T-helper 2 cell treated with Interferon-gamma antibody and Interleukin-4, amounts not matched to agents 100 ng/mL and 5 ng/mL, for 36 hours (primary cell): ENCODE measurements at regions not wholly inside any gene's neighbourhood (a gene's known extent, or its start where the extent isn't known, plus 50 kb on each side); places are given as distances from the start of the nearest gene placed in this dataset.

Source experiments
- intact Hi-C: fragments of 100-400 bp; cut with micrococcal nuclease; formaldehyde crosslinking; loops from one replicate; pipeline ENCODE4 v1.15.1; 2023

- intact Hi-C loops: no loop called here
Measured at GRCh38 chr1:81407000-81407821, 393.5 kb upstream of the ADGRL2 start.

- intact Hi-C loops: no loop called here
Measured at GRCh38 chr1:81406292-81406999, 394.3 kb upstream of the ADGRL2 start.

- intact Hi-C loops: no loop called here
Measured at GRCh38 chr1:81398041-81398440, 402.7 kb upstream of the ADGRL2 start.

GRCh38 chr1:81392526-81393226 is 408.1 kb upstream of the ADGRL2 start:
- intact Hi-C loops: no loop called here

- intact Hi-C loops: no loop called here
Measured at GRCh38 chr1:81391125-81391828, 409.5 kb upstream of the ADGRL2 start.

- intact Hi-C loops: no loop called here
Measured at GRCh38 chr1:81388435-81388834, 412.3 kb upstream of the ADGRL2 start.

- intact Hi-C loops: no loop called here
Measured at GRCh38 chr1:81387446-81387845, 413.3 kb upstream of the ADGRL2 start.

- intact Hi-C loops: no loop called here
Measured at GRCh38 chr1:81382561-81382960, 418.2 kb upstream of the ADGRL2 start.

GRCh38 chr1:81381881-81382280 is 418.9 kb upstream of the ADGRL2 start:
- intact Hi-C loops: no loop called here

- intact Hi-C loops: no loop called here
Measured at GRCh38 chr1:81380436-81380835, 420.3 kb upstream of the ADGRL2 start.

- intact Hi-C loops: no loop called here
Measured at GRCh38 chr1:81379430-81379829, 421.3 kb upstream of the ADGRL2 start.

GRCh38 chr1:81377406-81377805 is 423.3 kb upstream of the ADGRL2 start:
- intact Hi-C loops: no loop called here

GRCh38 chr1:81375884-81376548 is 424.7 kb upstream of the ADGRL2 start:
- intact Hi-C loops: no loop called here

- intact Hi-C loops: no loop called here
Measured at GRCh38 chr1:81374481-81374880, 426.3 kb upstream of the ADGRL2 start.

- intact Hi-C loops: no loop called here
Measured at GRCh38 chr1:81371864-81372263, 428.9 kb upstream of the ADGRL2 start.

- intact Hi-C loops: no loop called here
Measured at GRCh38 chr1:81369833-81370232, 430.9 kb upstream of the ADGRL2 start.

- intact Hi-C loops: no loop called here
Measured at GRCh38 chr1:81366173-81366572, 434.6 kb upstream of the ADGRL2 start.

- intact Hi-C loops: no loop called here
Measured at GRCh38 chr1:81364088-81364487, 436.6 kb upstream of the ADGRL2 start.

- intact Hi-C loops: no loop called here
Measured at GRCh38 chr1:81358151-81358550, 442.6 kb upstream of the ADGRL2 start.

- intact Hi-C loops: no loop called here
Measured at GRCh38 chr1:81351864-81352263, 448.9 kb upstream of the ADGRL2 start.
